Right lobe of liver (tissue), 6 donors: ENCODE measurements at regions not wholly inside any gene's neighbourhood (a gene's known extent, or its start where the extent isn't known, plus 50 kb on each side); places are given as distances from the start of the nearest gene placed in this dataset.
A peak's percentile ranks its signal among the peaks of the same experiment; 100 is the strongest.

Source experiments
- ATAC-seq, 4 donors: fragments of 200-7000 bp; cut with Tn5 transposase; one replicate each; pipeline ENCODE4 v1.9.1; 2020; ENCODE audit warnings: mild to moderate bottlenecking in 4 of 4, moderate library complexity in 4 of 4
- DNase-seq, 3 donors: peaks; one replicate each; pipeline ENCODE4 v3.0.0-alpha.2; 2020
- H3K27ac ChIP-seq, 3 donors: fragments of 200-600 bp; one replicate each; pipeline ENCODE4 v1.8.0; 2022
- H3K27me3 ChIP-seq, 2 donors: fragments of 200-600 bp; one replicate each; pipeline ENCODE4 v1.8.0; 2022
- H3K36me3 ChIP-seq, 4 donors: fragments of 200-600 bp; sonication (generic) in 1 of 4; one replicate each; pipeline versions ENCODE4 v1.5.1 to v1.8.0; 2017 to 2022; ENCODE audit warnings: control low read depth in 1 of 4
- H3K4me1 ChIP-seq, 4 donors: fragments of 200-600 bp; sonication (generic) in 1 of 4; one replicate each; pipeline versions ENCODE4 v1.5.1 to v1.8.0; 2017 to 2022; ENCODE audit warnings: control low read depth in 1 of 4
- H3K4me3 ChIP-seq, 3 donors: fragments of 200-600 bp; one replicate each; pipeline ENCODE4 v1.8.0; 2022
- H3K9me3 ChIP-seq, 4 donors: fragments of 200-600 bp; sonication (generic) in 1 of 4; one replicate each; pipeline versions ENCODE4 v1.5.1 to v1.8.0; 2017 to 2022; ENCODE audit warnings: control low read depth in 1 of 4
- CTCF ChIP-seq, 4 donors: fragments of 200-600 bp in 3 of 4; fragments of 450-650 bp in 1 of 4; IDR thresholded peaks; one replicate each; pipeline versions ENCODE4 v1.5.1 to v1.8.0; 2016 to 2022; ENCODE audit warnings: antibody characterized with exemption in 4 of 4, mild to moderate bottlenecking in 2 of 4
- POLR2A ChIP-seq: fragments of 450-650 bp; IDR thresholded peaks from one replicate; pipeline ENCODE4 v1.6.1; 2017; ENCODE audit warnings: antibody characterized with exemption, mild to moderate bottlenecking
- WGBS: methylation state at CpG from one replicate; pipeline ENCODE4 v1.1.6; 2018; ENCODE audit warnings: low coverage, low lambda C conversion rate; ENCODE audit not compliant: insufficient coverage; ENCODE audit errors: missing lambda C conversion rate; 5-methylcytosine and 5-hydroxymethylcytosine counted together
- intact Hi-C, 2 donors: fragments of 100-400 bp; cut with DNase I; formaldehyde crosslinking; loops; one replicate each; pipeline versions ENCODE4 v1.11.2 to v1.14.1; 2022
- donor health status: DM: no; HTN: yes; CAD: no.
- donor health status: DM: no; HTN: no; CAD: no.
- donor health status: DM: no; HTN: no; CAD: no.
- donor health status: DM: no; HTN: yes; CAD: no.
- donor health status: DM: no; HTN: yes; CAD: no.

DNA sequence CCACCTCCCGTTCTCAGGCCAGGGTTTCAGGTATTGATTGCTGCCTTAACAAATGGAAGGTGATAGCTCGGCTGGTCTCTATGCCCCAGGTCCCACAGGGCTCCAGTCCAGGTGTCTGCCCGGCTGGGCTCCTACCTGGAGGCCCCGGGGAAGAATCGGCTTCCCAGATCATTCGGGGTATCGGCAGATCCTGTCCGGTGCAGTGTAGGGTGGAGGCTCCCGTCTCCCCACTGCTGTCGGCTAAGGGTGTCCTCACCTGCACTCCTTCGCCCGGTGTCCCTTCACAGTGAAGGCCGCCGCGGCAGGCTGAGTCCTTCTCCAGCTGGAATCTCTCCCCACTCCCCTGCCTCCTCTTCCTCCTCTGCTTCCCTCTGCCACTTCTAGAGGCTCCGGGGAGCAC is 573.9 kb upstream of the SALL3 start:
- DNase-seq (no peak), ATAC-seq (no peak)
- no peaks in the 10 kb centered on the region for H3K27me3 ChIP-seq
- TF ChIP-seq POLR2A = no peak
- no peak for TF ChIP-seq CTCF (IDR thresholded peaks at IDR 0.05)
- H3K4me3 ChIP-seq = no peak overlapping the region
- intact Hi-C loops = no loop called here
- H3K9me3 ChIP-seq = no peaks in the 10 kb centered on the region
- H3K27ac ChIP-seq = no peak overlapping the region
- WGBS = 85% methylated on average over 5 of the region's 16 CpGs
- H3K4me1 ChIP-seq = no peaks in the 10 kb centered on the region
- H3K36me3 ChIP-seq = no peaks in the 10 kb centered on the region

DNA sequence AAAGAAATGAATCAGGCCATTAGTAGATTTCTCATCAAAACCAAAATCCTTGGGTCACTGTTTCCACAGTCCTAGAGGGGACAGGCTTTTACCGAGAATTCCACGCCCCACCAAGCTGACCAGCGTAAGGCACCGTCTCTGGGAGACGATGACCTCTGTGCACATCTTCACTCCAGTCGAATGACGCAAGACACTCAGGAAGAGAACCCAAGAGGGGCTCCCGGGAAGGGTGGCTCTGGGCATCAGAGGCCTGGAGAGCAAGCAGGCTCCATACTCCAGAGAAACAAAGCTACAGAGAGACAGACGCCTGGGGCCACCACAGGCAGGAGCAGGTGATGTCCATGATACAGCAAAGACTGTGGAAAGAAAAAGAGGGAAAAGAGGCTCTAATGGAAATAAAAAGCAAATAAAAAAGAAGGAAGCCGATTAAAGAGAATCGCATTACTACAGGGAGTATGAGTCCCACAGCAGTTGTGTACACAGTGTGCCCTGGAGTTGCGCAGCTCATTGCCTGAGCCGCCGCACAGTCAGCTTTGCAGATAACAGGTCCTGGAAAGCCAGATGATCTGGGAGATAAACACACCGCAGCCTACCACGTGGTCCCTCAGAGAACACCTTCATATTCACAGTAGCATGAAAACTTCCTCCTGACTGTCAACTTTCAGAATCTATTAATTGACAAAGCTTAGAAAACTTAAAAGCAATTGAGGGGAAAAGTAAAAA is 572.7 kb upstream of the SALL3 start:
- H3K27ac ChIP-seq = no peak overlapping the region
- no peak for TF ChIP-seq CTCF (IDR thresholded peaks at IDR 0.05)
- WGBS = 46% methylated on average over 16 of the region's 16 CpGs
- intact Hi-C loops = no loop called here
- ATAC-seq = peak in 2 of 4 donors; percentile 26 to 29
- H3K4me1 ChIP-seq = no peaks in the 10 kb centered on the region
- no peak overlapping the region for H3K4me3 ChIP-seq
- H3K9me3 ChIP-seq = no peaks in the 10 kb centered on the region
- no peak for DNase-seq
- H3K27me3 ChIP-seq = no peaks in the 10 kb centered on the region
- H3K36me3 ChIP-seq = no peaks in the 10 kb centered on the region

DNA sequence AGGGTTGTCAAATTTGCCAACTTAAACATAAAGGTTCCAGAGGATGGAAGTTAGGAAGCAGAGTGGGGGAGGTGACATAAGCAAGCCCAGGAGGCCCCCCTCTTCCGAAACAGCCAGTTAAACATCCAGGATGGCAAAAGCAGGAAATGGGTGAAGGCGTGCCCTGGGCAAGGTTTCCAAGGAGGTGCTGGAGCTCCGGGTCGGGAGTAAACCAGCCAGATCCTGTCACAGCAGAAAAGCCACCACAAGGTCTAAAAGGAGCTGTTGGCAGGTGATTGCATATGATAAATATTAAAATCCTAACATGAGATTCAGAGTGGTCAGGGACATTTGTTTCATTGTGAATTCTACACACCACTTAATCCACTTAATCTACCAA is 572.2 kb upstream of the SALL3 start:
- ATAC-seq = no peak
- no peak overlapping the region for H3K27ac ChIP-seq
- 2% methylated on average over 4 of the region's 4 CpGs for WGBS

DNA sequence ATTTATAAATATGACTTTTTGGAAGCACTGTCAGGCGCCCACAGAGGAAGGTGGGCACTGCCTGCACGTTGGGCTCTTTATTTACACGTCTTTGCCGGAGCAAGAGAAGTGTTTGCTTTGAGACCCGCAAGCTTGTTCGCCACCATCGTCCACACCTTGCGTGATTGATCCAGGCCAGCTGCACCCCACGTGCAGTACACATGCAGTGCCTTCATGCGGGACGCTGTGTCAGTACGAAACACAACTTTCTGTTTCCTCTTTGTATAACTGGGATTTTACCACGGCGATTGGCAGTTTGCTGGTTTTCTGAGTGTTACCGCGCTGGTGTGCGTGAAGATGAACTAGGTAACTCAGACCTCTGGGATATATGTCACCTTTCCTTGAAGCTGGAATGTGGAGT is 571.0 kb upstream of the SALL3 start:
- H3K9me3 ChIP-seq = no peaks in the 10 kb centered on the region
- no peaks in the 10 kb centered on the region for H3K36me3 ChIP-seq
- 72% methylated on average over 16 of the region's 17 CpGs for WGBS
- ATAC-seq = no peak
- no peaks in the 10 kb centered on the region for H3K27me3 ChIP-seq
- TF ChIP-seq POLR2A = no peak
- TF ChIP-seq CTCF (IDR thresholded peaks at IDR 0.05) = no peak
- no peak for DNase-seq
- H3K4me3 ChIP-seq = no peak overlapping the region
- H3K27ac ChIP-seq = no peak overlapping the region
- intact Hi-C loops = no loop called here
- no peaks in the 10 kb centered on the region for H3K4me1 ChIP-seq

More for the DNA sequence above, 572.2 kb upstream of the SALL3 start:
- Histone ChIP-seq H3K27me3 (no peaks in the 10 kb centered on the region), H3K9me3 (no peaks in the 10 kb centered on the region), H3K4me1 (no peaks in the 10 kb centered on the region), H3K4me3 (no peak overlapping the region), H3K36me3 (no peaks in the 10 kb centered on the region)
- TF ChIP-seq CTCF (IDR thresholded peaks at IDR 0.05) = no peak
- TF ChIP-seq POLR2A = no peak
- intact Hi-C loops = no loop called here
- DNase-seq = no peak
